ENCODE measurements at regions not wholly inside any gene's neighbourhood (a gene's known extent, or its start where the extent isn't known, plus 50 kb on each side); places are given as distances from the start of the nearest gene placed in this dataset.

DNA sequence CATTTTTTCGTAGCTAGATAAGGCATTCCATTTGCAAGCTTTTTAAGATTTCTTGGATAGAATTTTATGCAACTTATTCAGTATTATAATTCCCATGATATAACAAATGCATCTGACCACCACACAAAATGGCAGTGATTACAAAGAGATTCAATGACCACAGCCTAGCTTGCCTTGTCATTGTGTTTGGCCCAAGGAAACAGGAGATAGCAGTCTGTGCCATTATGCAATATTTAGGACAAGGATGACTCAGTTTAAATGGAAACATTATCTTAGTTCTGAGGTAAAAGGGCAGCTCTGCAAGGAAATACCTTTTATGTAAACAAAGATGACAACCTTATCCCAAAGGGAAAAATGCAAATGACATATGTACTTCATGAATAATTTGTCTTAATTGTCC, 89.8 kb downstream of the NUDT12 start:
- H3K9me3 ChIP-seq = no peaks in the 10 kb centered on the region
- H3K4me1 ChIP-seq = peaks cover 0 to 3% (median 0%) of the 10 kb centered on the region in 3 donors
- no peaks in the 10 kb centered on the region for H3K36me3 ChIP-seq
- WGBS, 2 donors (ENCODE audit: low coverage in 1 of 2) = 26 to 71% methylated on average over 1 of the region's 1 CpG
- ATAC-seq = no peak
- no peaks in the 10 kb centered on the region for H3K27me3 ChIP-seq
- H3K27ac ChIP-seq = no peak overlapping the region
- H3K4me3 ChIP-seq = no peak overlapping the region
- TF ChIP-seq EP300 (IDR thresholded peaks at IDR 0.05) (no peak), CTCF (IDR thresholded peaks at IDR 0.05) (no peak), POLR2A (IDR thresholded peaks at IDR 0.05) (no peak), POLR2AphosphoS5 (IDR thresholded peaks at IDR 0.05) (no peak)

DNA sequence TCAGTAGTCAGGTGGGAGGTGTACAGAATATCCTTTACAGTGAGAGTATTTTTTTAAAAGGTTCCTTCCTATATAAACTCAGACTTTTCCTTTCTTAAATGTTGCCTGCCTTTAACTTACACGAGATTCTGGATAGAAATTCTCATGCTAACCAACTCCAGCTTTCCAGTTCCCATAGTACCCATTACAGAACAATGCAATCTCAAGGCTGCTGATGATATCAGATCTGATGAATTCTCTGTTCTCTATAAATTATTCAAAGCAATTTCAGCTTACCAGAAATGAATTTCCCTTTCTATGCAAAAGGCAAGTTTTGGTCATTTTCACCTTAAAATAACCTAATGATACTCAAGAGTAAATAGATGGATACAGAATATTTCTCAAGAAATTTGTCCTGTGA, 90.3 kb downstream of the NUDT12 start:
- no peaks in the 10 kb centered on the region for H3K36me3 ChIP-seq
- TF ChIP-seq POLR2AphosphoS5 (IDR thresholded peaks at IDR 0.05) (no peak), EP300 (IDR thresholded peaks at IDR 0.05) (no peak), POLR2A (IDR thresholded peaks at IDR 0.05) (no peak), CTCF (IDR thresholded peaks at IDR 0.05) (no peak)
- H3K9me3 ChIP-seq = no peaks in the 10 kb centered on the region
- no peak overlapping the region for H3K4me3 ChIP-seq
- no peak for ATAC-seq
- H3K27ac ChIP-seq = no peak overlapping the region
- 50% methylated on average over 1 of the region's 1 CpG for WGBS, 2 donors (ENCODE audit: low coverage in 1 of 2)
- no peaks in the 10 kb centered on the region for H3K27me3 ChIP-seq
- H3K4me1 ChIP-seq = peaks cover 0 to 3% (median 0%) of the 10 kb centered on the region in 3 donors

DNA sequence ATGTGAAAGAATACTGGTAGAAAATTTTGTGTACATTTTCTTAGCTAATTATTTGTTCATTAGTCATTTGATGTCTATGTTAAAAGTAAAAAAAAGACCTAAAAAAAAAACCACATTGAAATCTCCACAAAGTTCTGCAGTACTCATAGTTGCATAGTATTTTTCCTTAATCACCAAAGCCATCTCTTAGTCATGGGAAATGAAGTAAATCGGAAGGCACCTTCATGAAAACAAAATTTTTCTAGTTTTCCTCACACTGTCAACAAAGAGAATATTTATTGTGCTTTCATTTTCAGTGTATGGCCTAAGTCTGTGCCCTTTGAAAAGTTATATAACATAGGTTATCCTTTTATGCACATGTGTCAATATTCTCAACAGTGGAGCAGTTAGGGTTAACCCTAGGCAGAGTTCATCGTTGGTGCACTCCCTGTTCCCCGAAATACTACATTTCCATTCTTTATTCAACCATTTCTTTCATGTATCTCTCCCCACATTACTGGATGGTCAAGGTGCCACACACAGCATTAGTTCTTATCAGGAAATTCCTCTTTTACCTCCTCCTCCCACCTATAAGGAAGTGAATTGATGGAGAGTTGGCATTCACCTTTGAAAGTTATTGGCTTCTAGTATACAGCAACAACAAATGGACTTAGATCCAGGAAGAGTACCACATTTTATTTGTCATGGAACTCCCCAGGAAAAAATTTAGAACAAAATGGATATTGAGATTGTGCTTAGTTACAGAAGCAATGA, 93.1 kb downstream of the NUDT12 start:
- Histone ChIP-seq H3K4me1 (no peaks in the 10 kb centered on the region), H3K9me3 (no peaks in the 10 kb centered on the region), H3K27ac (no peak overlapping the region), H3K4me3 (no peak overlapping the region), H3K27me3 (no peaks in the 10 kb centered on the region), H3K36me3 (no peaks in the 10 kb centered on the region)
- no peak for ATAC-seq
- WGBS, 2 donors (ENCODE audit: low coverage in 1 of 2) = 74 to 80% methylated on average over 3 of the region's 3 CpGs
- TF ChIP-seq EP300 (IDR thresholded peaks at IDR 0.05) (no peak), POLR2A (IDR thresholded peaks at IDR 0.05) (no peak), CTCF (IDR thresholded peaks at IDR 0.05) (no peak), POLR2AphosphoS5 (IDR thresholded peaks at IDR 0.05) (no peak)

GRCh38 chr5:103467831-103468230, 94.8 kb downstream of the NUDT12 start:
- Histone ChIP-seq H3K36me3 (no peaks in the 10 kb centered on the region), H3K27me3 (no peaks in the 10 kb centered on the region), H3K4me3 (no peak overlapping the region), H3K27ac (no peak overlapping the region), H3K4me1 (no peaks in the 10 kb centered on the region), H3K9me3 (no peaks in the 10 kb centered on the region)
- no peak for ATAC-seq
- WGBS, 2 donors (ENCODE audit: low coverage in 1 of 2) = 82 to 83% methylated on average over 3 of the region's 3 CpGs
- TF ChIP-seq CTCF (IDR thresholded peaks at IDR 0.05) (no peak), POLR2A (IDR thresholded peaks at IDR 0.05) (no peak), POLR2AphosphoS5 (IDR thresholded peaks at IDR 0.05) (no peak), EP300 (IDR thresholded peaks at IDR 0.05) (no peak)

- Histone ChIP-seq H3K36me3 (no peaks in the 10 kb centered on the region), H3K9me3 (no peaks in the 10 kb centered on the region), H3K4me1 (no peaks in the 10 kb centered on the region), H3K27ac (no peak overlapping the region), H3K4me3 (no peak overlapping the region), H3K27me3 (no peaks in the 10 kb centered on the region)
- TF ChIP-seq POLR2A (IDR thresholded peaks at IDR 0.05) = no peak
- no peak for TF ChIP-seq EP300 (IDR thresholded peaks at IDR 0.05)
- TF ChIP-seq CTCF (IDR thresholded peaks at IDR 0.05) = no peak
- no peak for TF ChIP-seq POLR2AphosphoS5 (IDR thresholded peaks at IDR 0.05)
- ATAC-seq = no peak
Measured at GRCh38 chr5:103466495-103466894, 96.1 kb downstream of the NUDT12 start.

Measured in gastroesophageal sphincter (tissue), 4 donors.